HEK293 (cell line): ENCODE measurements at regions not wholly inside any gene's neighbourhood (a gene's known extent, or its start where the extent isn't known, plus 50 kb on each side); places are given as distances from the start of the nearest gene placed in this dataset.

Experiments
- CTCF ChIA-PET: fragments of 350-600 bp; formaldehyde crosslinking; extraction: SDS; loops from one replicate; lab custom pipeline; 2021; ENCODE audit warnings: antibody characterized with exemption; lab: Yijun Ruan, JAX
- POLR2A ChIA-PET: fragments of 300-600 bp; formaldehyde crosslinking; extraction: SDS; loops from one replicate; lab custom pipeline; 2020; ENCODE audit warnings: antibody characterized with exemption, inconsistent platforms; lab: Yijun Ruan, JAX
- H3K27ac ChIP-seq: fragments of 200-500 bp; sonication (Bioruptor generic); 2 replicates; pipeline ENCODE4 v1.5.1; 2014; ENCODE audit warnings: low read depth, low read length, control low read depth, inconsistent platforms; ENCODE audit errors: extremely low read depth
- H3K36me3 ChIP-seq, 2 experiments: fragments of 200-500 bp in 1 of 2; sonication (Bioruptor generic) in 1 of 2; 1 replicate in 1 of 2; 2 replicates in 1 of 2; pipeline ENCODE4 v1.5.1; 2014 to 2017; ENCODE audit warnings: inconsistent platforms in 2 of 2, low read length in 2 of 2; ENCODE audit not compliant: control insufficient read depth in 2 of 2, insufficient read depth in 1 of 2
- H3K4me1 ChIP-seq: fragments of 200-500 bp; sonication (Bioruptor generic); 2 replicates; pipeline ENCODE4 v1.5.1; 2014; ENCODE audit warnings: mild to moderate bottlenecking, low read length, inconsistent platforms; ENCODE audit not compliant: control insufficient read depth, insufficient read depth
- H3K4me3 ChIP-seq: 2 replicates; pipeline ENCODE4 v1.5.1; 2011; ENCODE audit warnings: low read depth, mild to moderate bottlenecking, control low read depth, low read length, moderate library complexity
- H3K9me3 ChIP-seq: fragments of 200-500 bp; sonication (Bioruptor generic); 2 replicates; pipeline ENCODE4 v1.5.1; 2014; ENCODE audit warnings: low read depth, low read length, inconsistent platforms; ENCODE audit not compliant: control insufficient read depth, insufficient read depth
- BCL11A ChIP-seq: fragments of 450-650 bp; formaldehyde crosslinking; IDR thresholded peaks from 2 replicates; pipeline ENCODE4 v1.5.1; 2016; ENCODE audit warnings: low read depth, missing biosample characterization, missing genetic modification characterization
- GLIS1 ChIP-seq: fragments of 450-650 bp; formaldehyde crosslinking; IDR thresholded peaks from 2 replicates; pipeline ENCODE4 v1.5.1; 2016; ENCODE audit warnings: missing biosample characterization, missing genetic modification characterization
- IKZF3 ChIP-seq: fragments of 450-650 bp; IDR thresholded peaks from 2 replicates; pipeline ENCODE4 v1.5.0; 2018; ENCODE audit warnings: missing biosample characterization, mild to moderate bottlenecking, missing genetic modification characterization, moderate library complexity
- OVOL3 ChIP-seq: fragments of 450-650 bp; formaldehyde crosslinking; IDR thresholded peaks from 2 replicates; pipeline ENCODE4 v1.5.1; 2016; ENCODE audit warnings: missing biosample characterization, missing genetic modification characterization
- SP2 ChIP-seq: fragments of 450-650 bp; formaldehyde crosslinking; IDR thresholded peaks from 2 replicates; pipeline ENCODE4 v1.5.1; 2016; ENCODE audit warnings: missing biosample characterization, missing genetic modification characterization
- SP3 ChIP-seq: fragments of 450-650 bp; formaldehyde crosslinking; IDR thresholded peaks from 2 replicates; pipeline ENCODE4 v1.5.1; 2016; ENCODE audit warnings: missing biosample characterization, missing genetic modification characterization
- YY2 ChIP-seq: fragments of 450-650 bp; formaldehyde crosslinking; IDR thresholded peaks from 2 replicates; pipeline ENCODE4 v1.5.1; 2016; ENCODE audit warnings: missing biosample characterization, missing genetic modification characterization
- ZEB2 ChIP-seq: fragments of 450-650 bp; formaldehyde crosslinking; IDR thresholded peaks from 2 replicates; pipeline ENCODE4 v1.5.1; 2016; ENCODE audit warnings: missing biosample characterization, missing genetic modification characterization
- ZIC2 ChIP-seq: fragments of 450-650 bp; formaldehyde crosslinking; IDR thresholded peaks from 2 replicates; pipeline ENCODE4 v1.5.1; 2016; ENCODE audit warnings: missing biosample characterization, missing genetic modification characterization
- ZNF114 ChIP-seq: fragments of 450-650 bp; formaldehyde crosslinking; IDR thresholded peaks from 2 replicates; pipeline ENCODE4 v1.5.0; 2017; ENCODE audit warnings: missing biosample characterization, missing genetic modification characterization
- ZNF16 ChIP-seq: fragments of 450-650 bp; formaldehyde crosslinking; IDR thresholded peaks from 2 replicates; pipeline ENCODE4 v1.5.1; 2016; ENCODE audit warnings: low read depth, missing biosample characterization, missing genetic modification characterization
- ZNF19 ChIP-seq: fragments of 450-650 bp; formaldehyde crosslinking; IDR thresholded peaks from 2 replicates; pipeline ENCODE4; 2016; ENCODE audit warnings: missing biosample characterization, missing genetic modification characterization, low read depth
- ZNF239 ChIP-seq: fragments of 450-650 bp; formaldehyde crosslinking; IDR thresholded peaks from 2 replicates; pipeline ENCODE4 v1.5.1; 2016; ENCODE audit warnings: missing biosample characterization, missing genetic modification characterization
- ZNF623 ChIP-seq: fragments of 450-650 bp; formaldehyde crosslinking; IDR thresholded peaks from 2 replicates; pipeline ENCODE4 v1.5.1; 2016; ENCODE audit warnings: missing biosample characterization, missing genetic modification characterization
- ZNF654 ChIP-seq: fragments of 450-650 bp; formaldehyde crosslinking; IDR thresholded peaks from 2 replicates; pipeline ENCODE4 v1.5.1; 2016; ENCODE audit warnings: low read depth, missing biosample characterization, missing genetic modification characterization
- ZNF664 ChIP-seq: fragments of 450-650 bp; formaldehyde crosslinking; IDR thresholded peaks from 2 replicates; pipeline ENCODE4 v1.5.1; 2016; ENCODE audit warnings: missing biosample characterization, missing genetic modification characterization
- ZNF76 ChIP-seq: fragments of 450-650 bp; formaldehyde crosslinking; IDR thresholded peaks from 2 replicates; pipeline ENCODE4; 2016; ENCODE audit warnings: low read depth, missing biosample characterization, missing genetic modification characterization, borderline replicate concordance
- ZNF785 ChIP-seq: fragments of 450-650 bp; formaldehyde crosslinking; IDR thresholded peaks from 2 replicates; pipeline ENCODE4 v1.5.1; 2016; ENCODE audit warnings: missing biosample characterization, missing genetic modification characterization
- ZSCAN30 ChIP-seq: fragments of 450-650 bp; IDR thresholded peaks from 2 replicates; pipeline ENCODE4 v1.5.1; 2018; ENCODE audit warnings: missing biosample characterization, mild to moderate bottlenecking, missing genetic modification characterization, moderate library complexity
- TF ChIP-seq, protein P1 (sequence below): fragments of 450-650 bp; formaldehyde crosslinking; IDR thresholded peaks from 2 replicates; pipeline ENCODE4 v1.5.1; 2016; ENCODE audit warnings: missing biosample characterization, missing genetic modification characterization
- TF ChIP-seq, protein P2 (sequence below): fragments of 450-650 bp; formaldehyde crosslinking; IDR thresholded peaks from 2 replicates; pipeline ENCODE4 v1.5.1; 2016; ENCODE audit warnings: missing biosample characterization, missing genetic modification characterization
- TF ChIP-seq, protein P3 (sequence below): fragments of 450-650 bp; formaldehyde crosslinking; IDR thresholded peaks from 2 replicates; pipeline ENCODE4 v1.5.1; 2017; ENCODE audit warnings: missing biosample characterization, missing genetic modification characterization

DNA sequence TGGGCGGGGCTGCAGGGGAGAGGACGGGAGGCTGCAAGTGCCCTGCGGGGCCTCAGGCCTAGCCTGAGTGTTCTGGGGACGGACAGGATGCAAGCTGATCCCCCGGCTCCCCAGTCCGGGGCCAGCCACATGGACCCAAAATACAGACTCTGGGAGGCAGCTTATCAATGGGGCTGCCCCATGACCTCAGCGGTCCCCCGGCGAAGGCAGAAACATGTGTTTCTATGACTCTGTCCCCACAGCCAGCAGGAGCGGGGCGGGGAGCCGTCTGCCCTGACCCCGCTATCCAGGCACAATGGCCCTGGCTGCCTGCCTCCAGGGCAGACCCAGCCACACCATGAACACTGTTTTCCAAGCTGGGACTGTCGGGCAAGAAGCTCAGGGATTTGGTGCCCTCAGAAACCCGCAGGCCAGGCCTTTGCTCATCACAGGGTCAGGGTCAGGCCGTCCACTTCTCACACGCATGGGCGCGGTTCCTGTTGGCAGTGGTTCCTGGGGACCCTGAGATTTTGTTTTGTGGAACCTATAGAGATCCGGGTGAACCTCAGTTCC is 75.0 kb downstream of the RFLNA start:
- TF ChIP-seq, protein P1, sequence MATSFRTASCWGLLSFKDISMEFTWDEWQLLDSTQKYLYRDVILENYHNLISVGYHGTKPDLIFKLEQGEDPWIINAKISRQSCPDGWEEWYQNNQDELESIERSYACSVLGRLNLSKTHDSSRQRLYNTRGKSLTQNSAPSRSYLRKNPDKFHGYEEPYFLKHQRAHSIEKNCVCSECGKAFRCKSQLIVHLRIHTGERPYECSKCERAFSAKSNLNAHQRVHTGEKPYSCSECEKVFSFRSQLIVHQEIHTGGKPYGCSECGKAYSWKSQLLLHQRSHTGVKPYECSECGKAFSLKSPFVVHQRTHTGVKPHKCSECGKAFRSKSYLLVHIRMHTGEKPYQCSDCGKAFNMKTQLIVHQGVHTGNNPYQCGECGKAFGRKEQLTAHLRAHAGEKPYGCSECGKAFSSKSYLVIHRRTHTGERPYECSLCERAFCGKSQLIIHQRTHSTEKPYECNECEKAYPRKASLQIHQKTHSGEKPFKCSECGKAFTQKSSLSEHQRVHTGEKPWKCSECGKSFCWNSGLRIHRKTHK (tag by site-specific recombination): no peak
- no peak for TF ChIP-seq ZNF76 (tag by site-specific recombination)
- TF ChIP-seq, protein P2, sequence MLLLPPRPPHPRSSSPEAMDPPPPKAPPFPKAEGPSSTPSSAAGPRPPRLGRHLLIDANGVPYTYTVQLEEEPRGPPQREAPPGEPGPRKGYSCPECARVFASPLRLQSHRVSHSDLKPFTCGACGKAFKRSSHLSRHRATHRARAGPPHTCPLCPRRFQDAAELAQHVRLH (tag by site-specific recombination): no peak
- TF ChIP-seq ZNF654 (tag by site-specific recombination): no peak
- no peak for TF ChIP-seq SP3
- no peak for TF ChIP-seq SP2 (tag by site-specific recombination)
- TF ChIP-seq, protein P3, sequence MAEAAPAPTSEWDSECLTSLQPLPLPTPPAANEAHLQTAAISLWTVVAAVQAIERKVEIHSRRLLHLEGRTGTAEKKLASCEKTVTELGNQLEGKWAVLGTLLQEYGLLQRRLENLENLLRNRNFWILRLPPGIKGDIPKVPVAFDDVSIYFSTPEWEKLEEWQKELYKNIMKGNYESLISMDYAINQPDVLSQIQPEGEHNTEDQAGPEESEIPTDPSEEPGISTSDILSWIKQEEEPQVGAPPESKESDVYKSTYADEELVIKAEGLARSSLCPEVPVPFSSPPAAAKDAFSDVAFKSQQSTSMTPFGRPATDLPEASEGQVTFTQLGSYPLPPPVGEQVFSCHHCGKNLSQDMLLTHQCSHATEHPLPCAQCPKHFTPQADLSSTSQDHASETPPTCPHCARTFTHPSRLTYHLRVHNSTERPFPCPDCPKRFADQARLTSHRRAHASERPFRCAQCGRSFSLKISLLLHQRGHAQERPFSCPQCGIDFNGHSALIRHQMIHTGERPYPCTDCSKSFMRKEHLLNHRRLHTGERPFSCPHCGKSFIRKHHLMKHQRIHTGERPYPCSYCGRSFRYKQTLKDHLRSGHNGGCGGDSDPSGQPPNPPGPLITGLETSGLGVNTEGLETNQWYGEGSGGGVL (tag by site-specific recombination): no peak
- no peak for TF ChIP-seq IKZF3 (tag by site-specific recombination)
- TF ChIP-seq OVOL3: no peak
- no peak for TF ChIP-seq ZNF19
- TF ChIP-seq ZSCAN30 (tag by site-specific recombination): no peak
- H3K36me3 ChIP-seq: peaks cover 0 to 39% of the 10 kb centered on the region in 2 experiments; a peak in 1 of 3 replicates
- no peak overlapping the region for H3K27ac ChIP-seq
- H3K9me3 ChIP-seq: no peaks in the 10 kb centered on the region
- no peak overlapping the region for H3K4me3 ChIP-seq
- H3K4me1 ChIP-seq: no peaks in the 10 kb centered on the region
- POLR2A ChIA-PET: no interaction called here
- CTCF ChIA-PET: interaction anchor here (0.5 kb wide), 1 partner anchor 9 kb away, joined by 3 read pairs; no protein-coding TSS in a partner anchor

DNA sequence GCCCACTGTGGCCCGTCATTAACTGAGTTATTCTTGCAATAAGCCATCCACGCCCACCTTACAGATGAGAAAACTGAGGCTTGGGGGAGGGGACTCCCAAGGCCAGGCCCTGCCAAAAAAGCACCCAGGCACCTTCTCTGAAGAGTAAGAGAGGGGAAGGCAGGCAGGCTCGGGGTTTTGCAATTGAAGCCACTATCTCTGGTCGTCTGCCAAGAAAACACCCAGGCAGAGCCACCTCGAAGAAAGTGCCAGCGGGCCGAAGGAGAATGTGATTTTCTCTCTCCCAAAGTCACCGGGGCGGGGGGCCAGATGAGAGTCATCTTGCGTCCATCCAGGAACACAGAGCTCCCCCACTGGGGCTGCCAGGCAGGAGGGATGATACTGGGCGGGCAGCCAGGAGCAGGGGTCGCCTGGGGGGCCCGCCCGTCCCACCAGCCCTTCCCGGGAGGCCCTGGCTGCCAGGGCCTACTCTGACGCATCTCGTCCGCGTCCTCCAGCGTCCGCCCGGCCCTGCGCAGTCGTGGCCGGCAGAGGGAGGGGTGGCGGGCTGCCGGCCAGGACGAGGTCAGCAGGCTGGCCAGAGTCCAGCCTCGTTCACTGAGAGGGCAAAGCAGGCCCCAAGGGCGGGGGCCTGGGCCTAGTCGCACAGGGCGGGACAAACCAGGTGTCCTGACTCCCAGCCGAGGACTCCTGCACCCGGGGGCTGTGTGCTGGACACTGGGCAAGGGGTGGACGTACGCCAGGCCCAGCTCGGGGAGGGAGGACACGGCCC is 74.3 kb downstream of the RFLNA start:
- CTCF ChIA-PET: no interaction called here
- Histone ChIP-seq H3K4me1 (no peaks in the 10 kb centered on the region), H3K9me3 (no peaks in the 10 kb centered on the region), H3K36me3 (peaks cover 0 to 32% of the 10 kb centered on the region in 2 experiments; a peak in 1 of 3 replicates), H3K27ac (no peak overlapping the region), H3K4me3 (no peak overlapping the region)
- POLR2A ChIA-PET: no interaction called here
- TF ChIP-seq YY2: no peak
- peak; percentile 25; the same call in 1 of the 2 replicates for TF ChIP-seq GLIS1
- TF ChIP-seq ZNF239 (tag by site-specific recombination): no peak
- TF ChIP-seq ZIC2 (tag by site-specific recombination): 0 out of 2 replicates have a peak, but pooled peaks have one; percentile 8

DNA sequence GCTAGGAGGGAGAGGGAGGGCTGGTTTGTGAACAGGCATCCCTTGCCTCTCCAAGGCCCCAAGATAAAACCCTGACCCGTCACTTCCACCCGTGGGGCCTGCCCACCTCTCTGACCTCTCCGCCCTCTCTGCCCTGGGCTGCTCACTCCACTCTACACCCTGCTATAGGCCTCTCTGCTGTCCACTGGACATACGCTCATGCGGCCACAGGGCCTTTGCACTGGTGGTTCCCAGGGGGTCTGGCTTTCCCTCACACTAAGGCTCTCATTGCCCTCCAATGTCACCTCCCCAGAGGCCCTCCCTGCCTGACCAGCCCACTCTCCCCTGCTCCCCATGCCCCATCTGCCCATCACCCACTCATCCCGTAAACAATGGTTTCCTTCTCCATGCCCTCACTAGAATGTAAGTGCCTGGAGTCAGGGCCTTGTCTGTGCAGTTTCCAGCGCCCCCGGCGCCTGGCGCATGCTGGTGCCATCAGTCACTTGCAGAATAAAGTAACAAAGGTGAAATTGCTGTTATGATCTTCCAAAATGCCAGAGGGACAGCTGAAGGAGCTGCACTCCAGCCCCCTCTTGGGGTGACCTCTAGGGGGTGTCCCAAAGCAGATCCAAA is 73.6 kb downstream of the RFLNA start:
- no peaks in the 10 kb centered on the region for H3K9me3 ChIP-seq
- no peak overlapping the region for H3K27ac ChIP-seq
- CTCF ChIA-PET: no interaction called here
- no peaks in the 10 kb centered on the region for H3K4me1 ChIP-seq
- TF ChIP-seq ZNF114 (tag by site-specific recombination): no peak
- no peak for TF ChIP-seq ZNF664 (tag by site-specific recombination)
- TF ChIP-seq ZNF16: no peak
- no peak for TF ChIP-seq ZEB2 (tag by site-specific recombination)
- no peak for TF ChIP-seq ZNF785
- peak; percentile 20; the same call in 1 of the 2 replicates for TF ChIP-seq GLIS1
- TF ChIP-seq ZNF623 (tag by site-specific recombination): peak; percentile 98
- TF ChIP-seq BCL11A (tag by site-specific recombination): 0 out of 2 replicates have a peak, but pooled peaks have one; percentile 26
- H3K36me3 ChIP-seq: peaks cover 0 to 31% of the 10 kb centered on the region in 2 experiments; a peak in 1 of 3 replicates
- POLR2A ChIA-PET: no interaction called here
- no peak overlapping the region for H3K4me3 ChIP-seq
